CD4-positive, alpha-beta T cell treated with Interleukin-15 for 4 hours (primary cell): ENCODE measurements at regions not wholly inside any gene's neighbourhood (a gene's known extent, or its start where the extent isn't known, plus 50 kb on each side); places are given as distances from the start of the nearest gene placed in this dataset.

Source experiments
- DNase-seq: peaks from one replicate; pipeline ENCODE4 v3.0.0-alpha.2; 2020; ENCODE audit warnings: low spot score

GRCh38 chr1:229064320-229065168 is 206.4 kb upstream of the RAB4A start:
- no peak for DNase-seq

GRCh38 chr1:229065613-229066012 is 205.3 kb upstream of the RAB4A start:
- no peak for DNase-seq

- no peak for DNase-seq
Measured at GRCh38 chr1:229066591-229066990, 204.3 kb upstream of the RAB4A start.

- no peak for DNase-seq
Measured at GRCh38 chr1:229067546-229067945, 203.4 kb upstream of the RAB4A start.

- no peak for DNase-seq
Measured at GRCh38 chr1:229068270-229068987, 202.5 kb upstream of the RAB4A start.

GRCh38 chr1:229069176-229069575 is 201.7 kb upstream of the RAB4A start:
- no peak for DNase-seq

GRCh38 chr1:229070168-229070567 is 200.7 kb upstream of the RAB4A start:
- DNase-seq, result no peak

- DNase-seq, result no peak
Measured at GRCh38 chr1:229073251-229073650, 197.7 kb upstream of the RAB4A start.

GRCh38 chr1:229075217-229075616 is 195.7 kb upstream of the RAB4A start:
- DNase-seq, result no peak

- DNase-seq, result no peak
Measured at GRCh38 chr1:229075716-229076115, 195.2 kb upstream of the RAB4A start.

- no peak for DNase-seq
Measured at GRCh38 chr1:229076195-229076594, 194.7 kb upstream of the RAB4A start.

- no peak for DNase-seq
Measured at GRCh38 chr1:229079016-229079595, 191.8 kb upstream of the RAB4A start.

- no peak for DNase-seq
Measured at GRCh38 chr1:229080361-229080760, 190.6 kb upstream of the RAB4A start.

GRCh38 chr1:229085291-229085690 is 185.6 kb upstream of the RAB4A start:
- no peak for DNase-seq

- DNase-seq, result no peak
Measured at GRCh38 chr1:229086091-229086490, 184.8 kb upstream of the RAB4A start.

GRCh38 chr1:229086686-229087085 is 184.2 kb upstream of the RAB4A start:
- DNase-seq, result no peak

- no peak for DNase-seq
Measured at GRCh38 chr1:229087339-229087738, 183.6 kb upstream of the RAB4A start.

GRCh38 chr1:229087906-229088305 is 183.0 kb upstream of the RAB4A start:
- no peak for DNase-seq

- DNase-seq, result no peak
Measured at GRCh38 chr1:229088711-229089110, 182.2 kb upstream of the RAB4A start.

GRCh38 chr1:229089586-229090208 is 181.2 kb upstream of the RAB4A start:
- DNase-seq, result no peak

- DNase-seq, result no peak
Measured at GRCh38 chr1:229091721-229092136, 179.2 kb upstream of the RAB4A start.

GRCh38 chr1:229092377-229093237 is 178.3 kb upstream of the RAB4A start:
- DNase-seq, result no peak
